Neuronal stem cell (in vitro differentiated cells): ENCODE measurements at regions not wholly inside any gene's neighbourhood (a gene's known extent, or its start where the extent isn't known, plus 50 kb on each side); places are given as distances from the start of the nearest gene placed in this dataset.
A peak's percentile ranks its signal among the peaks of the same experiment; 100 is the strongest.

Experiments
- DNase-seq: peaks from one replicate; pipeline ENCODE4 v3.0.0-alpha.2; 2013; ENCODE audit warnings: low spot score
- H2AFZ ChIP-seq: one replicate; pipeline ENCODE4 v1.6.1; 2013; ENCODE audit warnings: mild to moderate bottlenecking, low read length, inconsistent platforms
- H2AK5ac ChIP-seq: 2 replicates; pipeline ENCODE4 v1.6.1; 2013; ENCODE audit warnings: low read depth, mild to moderate bottlenecking, inconsistent platforms, low read length, moderate library complexity, mixed read lengths
- H2BK120ac ChIP-seq: 2 replicates; pipeline ENCODE4 v1.6.1; 2013; ENCODE audit warnings: low read depth, mild to moderate bottlenecking, inconsistent platforms, low read length, moderate library complexity, mixed read lengths
- H2BK12ac ChIP-seq: one replicate; pipeline ENCODE4 v1.6.1; 2013; ENCODE audit warnings: low read length, inconsistent platforms
- H2BK15ac ChIP-seq: 2 replicates; pipeline ENCODE4 v1.6.1; 2013; ENCODE audit warnings: mild to moderate bottlenecking, low read length, inconsistent platforms, mixed read lengths
- H2BK5ac ChIP-seq: one replicate; pipeline ENCODE4 v1.6.1; 2013; ENCODE audit warnings: inconsistent platforms, mild to moderate bottlenecking, low read length, moderate library complexity
- H3K14ac ChIP-seq: one replicate; pipeline ENCODE4 v1.6.1; 2013; ENCODE audit warnings: low read length, inconsistent platforms
- H3K18ac ChIP-seq: 2 replicates; pipeline ENCODE4 v1.6.1; 2013; ENCODE audit warnings: low read length, inconsistent platforms
- H3K23ac ChIP-seq: 2 replicates; pipeline ENCODE4 v1.6.1; 2013; ENCODE audit warnings: low read depth, mild to moderate bottlenecking, mixed read lengths, low read length, inconsistent platforms; ENCODE audit not compliant: poor library complexity
- H3K27ac ChIP-seq: replicated peaks from 3 replicates; pipeline ENCODE4 v1.5.1; 2013; ENCODE audit warnings: low read length, inconsistent platforms
- H3K27me3 ChIP-seq, 3 experiments: 2 replicates each; pipeline ENCODE4 v1.6.1; 2013; ENCODE audit warnings: low read length in 3 of 3, mild to moderate bottlenecking in 2 of 3, inconsistent platforms in 1 of 3, low read depth in 1 of 3, mixed read lengths in 1 of 3, moderate library complexity in 1 of 3; ENCODE audit not compliant: control insufficient read depth in 3 of 3, insufficient read depth in 3 of 3
- H3K36me3 ChIP-seq, 2 donors: replicated peaks in 1 of 2; 2 replicates each; pipeline ENCODE4 v1.6.1; 2013; ENCODE audit warnings: low read length in 2 of 2; ENCODE audit not compliant: control insufficient read depth in 2 of 2, insufficient read depth in 2 of 2
- H3K4ac ChIP-seq: 2 replicates; pipeline ENCODE4 v1.6.1; 2013; ENCODE audit warnings: inconsistent platforms, mild to moderate bottlenecking, low read length, moderate library complexity
- H3K4me1 ChIP-seq, 2 donors: 1 replicate in 1 of 2; 2 replicates in 1 of 2; pipeline ENCODE4 v1.6.1; 2013; ENCODE audit warnings: low read length in 2 of 2, low read depth in 1 of 2; ENCODE audit not compliant: control insufficient read depth in 2 of 2, insufficient read depth in 1 of 2
- H3K4me2 ChIP-seq: one replicate; pipeline ENCODE4 v1.6.1; 2013; ENCODE audit warnings: mild to moderate bottlenecking, low read length, inconsistent platforms; ENCODE audit not compliant: insufficient read depth, poor library complexity, severe bottlenecking
- H3K4me3 ChIP-seq, 2 donors: 2 replicates each; pipeline ENCODE4 v1.5.1; 2013; ENCODE audit warnings: low read length in 2 of 2, mild to moderate bottlenecking in 2 of 2, inconsistent platforms in 1 of 2, moderate library complexity in 1 of 2
- H3K79me1 ChIP-seq: one replicate; pipeline ENCODE4 v1.6.1; 2013; ENCODE audit warnings: low read depth, mild to moderate bottlenecking, inconsistent platforms, low read length, moderate library complexity
- H3K9ac ChIP-seq: one replicate; pipeline ENCODE4 v1.6.1; 2013; ENCODE audit warnings: mild to moderate bottlenecking, low read depth, low read length, inconsistent platforms; ENCODE audit not compliant: poor library complexity
- H3K9me3 ChIP-seq, 2 donors: replicated peaks in 1 of 2; 2 replicates each; pipeline versions ENCODE3 to v1.6.1; 2013; ENCODE audit warnings: low read length in 2 of 2, mild to moderate bottlenecking in 2 of 2, inconsistent platforms in 1 of 2, low read depth in 1 of 2, mixed read lengths in 1 of 2, moderate library complexity in 1 of 2; ENCODE audit not compliant: control insufficient read depth in 2 of 2, insufficient read depth in 1 of 2
- H4K8ac ChIP-seq: one replicate; pipeline ENCODE4 v1.6.1; 2013; ENCODE audit warnings: low read depth, mild to moderate bottlenecking, inconsistent platforms, low read length, moderate library complexity
- H4K91ac ChIP-seq: one replicate; pipeline ENCODE4 v1.6.1; 2013; ENCODE audit warnings: low read length, low read depth, mild to moderate bottlenecking, inconsistent platforms; ENCODE audit not compliant: poor library complexity
- WGBS, 2 donors: extraction: QIAGEN DNeasy Blood & Tissue Kit; methylation state at CpG; one replicate each; pipeline ENCODE4 v1.1.7; 2013; ENCODE audit warnings: missing lambda C conversion rate in 2 of 2, mixed read lengths in 1 of 2; ENCODE audit not compliant: insufficient read length in 2 of 2, insufficient replicate concordance in 1 of 2; ENCODE audit errors: extremely low coverage in 2 of 2; 5-methylcytosine and 5-hydroxymethylcytosine counted together

GRCh38 chr15:26460165-26460564 lies 312.7 kb downstream of the GABRB3 start:
- no peak overlapping the region for H2AK5ac ChIP-seq
- H3K14ac ChIP-seq: no peak overlapping the region
- no peak overlapping the region for H3K9ac ChIP-seq
- no peaks in the 10 kb centered on the region for H3K27me3 ChIP-seq
- H3K18ac ChIP-seq: no peak overlapping the region
- WGBS, 2 donors: no CpG with 5 or more reads among the region's 2 CpGs
- H3K36me3 ChIP-seq: no peaks in the 10 kb centered on the region
- H2BK120ac ChIP-seq: no peak overlapping the region
- no peak overlapping the region for H4K91ac ChIP-seq
- no peak for DNase-seq
- no peak overlapping the region for H3K4ac ChIP-seq
- no peak overlapping the region for H3K4me2 ChIP-seq
- H2BK5ac ChIP-seq: no peak overlapping the region
- no peak overlapping the region for H4K8ac ChIP-seq
- H2AFZ ChIP-seq: no peak overlapping the region
- H3K4me1 ChIP-seq: no peaks in the 10 kb centered on the region
- H3K79me1 ChIP-seq: no peaks in the 10 kb centered on the region
- H3K9me3 ChIP-seq: no peaks in the 10 kb centered on the region
- no peak overlapping the region for H3K27ac ChIP-seq
- H3K4me3 ChIP-seq: no peak overlapping the region
- no peak overlapping the region for H2BK15ac ChIP-seq
- H3K23ac ChIP-seq: no peak overlapping the region
- no peak overlapping the region for H2BK12ac ChIP-seq

GRCh38 chr15:26455828-26456227 lies 317.0 kb downstream of the GABRB3 start:
- H3K4me1 ChIP-seq: no peaks in the 10 kb centered on the region
- no peak overlapping the region for H2BK15ac ChIP-seq
- no peak overlapping the region for H3K9ac ChIP-seq
- H3K36me3 ChIP-seq: no peaks in the 10 kb centered on the region
- H2BK120ac ChIP-seq: no peak overlapping the region
- no peak for DNase-seq
- H3K4ac ChIP-seq: no peak overlapping the region
- no peak overlapping the region for H4K91ac ChIP-seq
- H3K4me3 ChIP-seq: no peak overlapping the region
- H3K4me2 ChIP-seq: no peak overlapping the region
- no peaks in the 10 kb centered on the region for H3K27me3 ChIP-seq
- H3K23ac ChIP-seq: no peak overlapping the region
- H3K18ac ChIP-seq: no peak overlapping the region
- no peak overlapping the region for H3K14ac ChIP-seq
- no peak overlapping the region for H2AK5ac ChIP-seq
- H2BK5ac ChIP-seq: no peak overlapping the region
- H3K27ac ChIP-seq: no peak overlapping the region
- no peaks in the 10 kb centered on the region for H3K79me1 ChIP-seq
- no peaks in the 10 kb centered on the region for H3K9me3 ChIP-seq
- WGBS, 2 donors: no CpG with 5 or more reads among the region's 2 CpGs
- H4K8ac ChIP-seq: no peak overlapping the region
- no peak overlapping the region for H2AFZ ChIP-seq
- H2BK12ac ChIP-seq: no peak overlapping the region

GRCh38 chr15:26453914-26454313 lies 319.0 kb downstream of the GABRB3 start:
- H3K9me3 ChIP-seq: no peaks in the 10 kb centered on the region
- no CpG with 5 or more reads among the region's 2 CpGs for WGBS, 2 donors
- peak; percentile 9 for DNase-seq

GRCh38 chr15:26451995-26452394 lies 320.9 kb downstream of the GABRB3 start:
- H3K4ac ChIP-seq: no peak overlapping the region
- H3K14ac ChIP-seq: no peak overlapping the region
- no peak overlapping the region for H4K8ac ChIP-seq
- no peaks in the 10 kb centered on the region for H3K79me1 ChIP-seq
- no peak overlapping the region for H3K4me3 ChIP-seq
- no peak overlapping the region for H2BK120ac ChIP-seq
- no peak overlapping the region for H2AFZ ChIP-seq
- DNase-seq: no peak
- no peak overlapping the region for H2BK5ac ChIP-seq
- no peak overlapping the region for H2AK5ac ChIP-seq
- no peak overlapping the region for H3K9ac ChIP-seq
- H3K9me3 ChIP-seq: no peaks in the 10 kb centered on the region
- no peak overlapping the region for H3K4me2 ChIP-seq
- H3K27me3 ChIP-seq: no peaks in the 10 kb centered on the region
- no peak overlapping the region for H2BK15ac ChIP-seq
- H3K36me3 ChIP-seq: no peaks in the 10 kb centered on the region
- H3K18ac ChIP-seq: no peak overlapping the region
- WGBS, 2 donors: no CpG with 5 or more reads among the region's 6 CpGs
- H4K91ac ChIP-seq: no peak overlapping the region
- H3K4me1 ChIP-seq: peaks cover 0 to 3% of the 10 kb centered on the region in 2 donors
- H2BK12ac ChIP-seq: no peak overlapping the region
- no peak overlapping the region for H3K23ac ChIP-seq
- no peak overlapping the region for H3K27ac ChIP-seq

More at GRCh38 chr15:26453914-26454313, 319.0 kb downstream of the GABRB3 start:
- H3K4ac ChIP-seq: no peak overlapping the region
- H4K91ac ChIP-seq: no peak overlapping the region
- H3K14ac ChIP-seq: no peak overlapping the region
- H3K79me1 ChIP-seq: no peaks in the 10 kb centered on the region
- H2BK120ac ChIP-seq: no peak overlapping the region
- H3K4me2 ChIP-seq: no peak overlapping the region
- no peak overlapping the region for H2BK12ac ChIP-seq
- peaks cover 0 to 3% of the 10 kb centered on the region in 2 donors for H3K4me1 ChIP-seq
- H3K27ac ChIP-seq: no peak overlapping the region
- no peaks in the 10 kb centered on the region for H3K27me3 ChIP-seq
- no peaks in the 10 kb centered on the region for H3K36me3 ChIP-seq
- no peak overlapping the region for H4K8ac ChIP-seq
- no peak overlapping the region for H3K4me3 ChIP-seq
- no peak overlapping the region for H3K18ac ChIP-seq
- no peak overlapping the region for H2BK5ac ChIP-seq
- H2BK15ac ChIP-seq: no peak overlapping the region
- H2AFZ ChIP-seq: no peak overlapping the region
- H3K9ac ChIP-seq: no peak overlapping the region
- H3K23ac ChIP-seq: no peak overlapping the region
- no peak overlapping the region for H2AK5ac ChIP-seq
